Suprapubic skin (tissue), 3 donors: ENCODE measurements at regions not wholly inside any gene's neighbourhood (a gene's known extent, or its start where the extent isn't known, plus 50 kb on each side); places are given as distances from the start of the nearest gene placed in this dataset.

Experiments used
- CTCF ChIP-seq, 2 donors: fragments of 200-600 bp in 1 of 2; fragments of 450-650 bp in 1 of 2; sonication (generic) in 1 of 2; IDR thresholded peaks; one replicate each; pipeline ENCODE4 v1.5.1; 2016 to 2019; ENCODE audit warnings: antibody characterized with exemption in 2 of 2, mild to moderate bottlenecking in 1 of 2, moderate library complexity in 1 of 2
- POLR2A ChIP-seq, 2 donors: fragments of 450-650 bp; IDR thresholded peaks; one replicate each; pipeline ENCODE4 v1.6.1; 2017; ENCODE audit warnings: antibody characterized with exemption in 2 of 2, mild to moderate bottlenecking in 2 of 2, moderate library complexity in 2 of 2

GRCh38 chr7:26093023-26093422, 59.0 kb upstream of the NFE2L3 start:
- TF ChIP-seq CTCF (IDR thresholded peaks at IDR 0.05) (no peak), POLR2A (IDR thresholded peaks at IDR 0.05) (no peak)
